ENCODE measurements at regions not wholly inside any gene's neighbourhood (a gene's known extent, or its start where the extent isn't known, plus 50 kb on each side); places are given as distances from the start of the nearest gene placed in this dataset.
A peak's percentile ranks its signal among the peaks of the same experiment; 100 is the strongest.

DNA sequence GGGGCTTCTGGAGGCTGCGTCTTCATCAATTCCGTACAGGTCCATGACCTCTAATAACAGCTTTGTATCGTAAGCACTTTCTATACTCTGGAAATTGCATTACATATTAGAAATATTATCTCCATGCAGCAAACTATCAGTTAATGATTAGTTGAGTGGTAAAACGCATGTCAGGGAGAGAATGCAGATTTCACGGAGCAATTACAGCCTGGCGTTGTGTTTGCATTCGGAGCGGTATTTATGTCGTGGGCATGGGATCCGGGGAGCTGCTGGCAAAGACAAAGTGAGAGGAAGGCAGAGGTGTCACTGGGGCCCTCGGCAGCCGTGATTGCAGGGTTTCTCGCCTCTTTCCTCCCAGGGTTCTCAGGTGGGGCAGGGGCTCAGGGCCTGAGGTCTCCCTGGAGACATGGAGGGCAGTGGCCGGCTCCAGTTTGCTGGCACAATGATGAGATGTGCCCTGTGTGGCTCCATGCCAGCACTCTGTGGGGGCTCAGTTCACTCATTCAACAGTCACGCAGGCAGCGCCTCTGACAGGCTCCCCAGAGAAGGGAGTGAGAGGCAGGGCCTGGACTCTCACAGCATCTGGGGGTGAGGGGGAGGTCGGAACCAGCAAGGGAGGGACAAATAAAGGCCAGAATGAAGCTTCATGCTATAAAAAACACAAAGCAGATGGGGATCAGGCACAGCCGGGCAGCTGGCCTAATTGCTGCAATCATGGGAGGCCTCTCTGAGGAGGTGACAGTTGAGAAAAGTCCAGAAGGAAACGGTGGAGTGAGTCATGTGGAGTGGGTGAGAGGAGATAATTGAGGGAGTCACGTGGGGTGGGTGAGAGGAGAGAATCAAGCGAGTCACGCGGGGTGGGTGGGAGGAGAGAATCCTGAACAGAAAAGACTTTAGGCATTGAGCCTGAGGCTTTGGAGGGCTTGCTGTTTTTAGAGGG lies 1002.7 kb downstream of the BRD1 start:
- Histone ChIP-seq H3K9me3 (ENCODE audit: low read length) (no peaks in the 10 kb centered on the region), H3K27ac (ENCODE audit: low read depth, low read length) (no peak overlapping the region), H3K4me1 (ENCODE audit: insufficient read depth, low read length) (no peaks in the 10 kb centered on the region), H3K36me3 (ENCODE audit: insufficient read depth, low read length) (no peaks in the 10 kb centered on the region), H3K4me3 (ENCODE audit: low read length) (no peak overlapping the region), H3K27me3 (ENCODE audit: insufficient read depth, low read length, poor library complexity, severe bottlenecking) (no peaks in the 10 kb centered on the region)
- Mint-ChIP-seq H3K9me3 (peaks cover 0 to 1% (median 0%) of the 10 kb centered on the region in 5 donors), H3K27me3 (peaks cover 6 to 13% of the 10 kb centered on the region in 2 donors), H3K4me1 (no peaks in the 10 kb centered on the region), H3K36me3 (peaks cover 0 to 1% (median 0%) of the 10 kb centered on the region in 3 donors), H3K27ac (no peak overlapping the region), H3K4me3 (no peak overlapping the region)
- no peak for DNase-seq
- ChIA-PET POLR2A (no interaction called here), CTCF (no interaction called here)

DNA sequence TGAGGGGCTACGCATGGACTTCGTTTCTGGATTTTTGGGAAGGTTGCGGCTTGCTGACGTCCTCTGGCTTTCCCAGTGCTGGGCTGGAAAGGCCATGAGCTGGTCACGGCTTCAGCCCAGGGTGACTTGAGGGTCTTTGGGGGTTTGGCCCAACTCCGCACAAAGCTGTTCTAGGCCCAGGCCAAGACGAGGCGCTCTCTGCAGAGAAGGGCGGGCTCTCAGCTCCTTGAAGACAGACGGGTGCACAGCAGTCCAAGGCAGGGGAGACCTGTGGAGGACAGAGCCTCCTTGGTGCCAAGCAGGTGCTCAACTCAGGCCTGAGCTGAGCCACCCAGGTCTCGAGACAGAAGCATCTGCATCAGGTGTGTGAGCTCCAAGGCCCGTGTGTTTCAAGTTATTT lies 1003.7 kb downstream of the BRD1 start:
- H3K4me1 Mint-ChIP-seq = no peaks in the 10 kb centered on the region
- H3K27ac Mint-ChIP-seq = no peak overlapping the region
- Histone ChIP-seq H3K36me3 (ENCODE audit: insufficient read depth, low read length) (no peaks in the 10 kb centered on the region), H3K4me3 (ENCODE audit: low read length) (no peak overlapping the region), H3K4me1 (ENCODE audit: insufficient read depth, low read length) (no peaks in the 10 kb centered on the region), H3K27me3 (ENCODE audit: insufficient read depth, low read length, poor library complexity, severe bottlenecking) (no peaks in the 10 kb centered on the region), H3K9me3 (ENCODE audit: low read length) (no peaks in the 10 kb centered on the region), H3K27ac (ENCODE audit: low read depth, low read length) (no peak overlapping the region)
- no peak for DNase-seq
- no peak overlapping the region for H3K4me3 Mint-ChIP-seq
- ChIA-PET POLR2A (no interaction called here), CTCF (no interaction called here)
- peaks cover 3 to 13% of the 10 kb centered on the region in 2 donors for H3K27me3 Mint-ChIP-seq
- H3K36me3 Mint-ChIP-seq = peaks cover 0 to 1% (median 0%) of the 10 kb centered on the region in 3 donors
- no peaks in the 10 kb centered on the region for H3K9me3 Mint-ChIP-seq

DNA sequence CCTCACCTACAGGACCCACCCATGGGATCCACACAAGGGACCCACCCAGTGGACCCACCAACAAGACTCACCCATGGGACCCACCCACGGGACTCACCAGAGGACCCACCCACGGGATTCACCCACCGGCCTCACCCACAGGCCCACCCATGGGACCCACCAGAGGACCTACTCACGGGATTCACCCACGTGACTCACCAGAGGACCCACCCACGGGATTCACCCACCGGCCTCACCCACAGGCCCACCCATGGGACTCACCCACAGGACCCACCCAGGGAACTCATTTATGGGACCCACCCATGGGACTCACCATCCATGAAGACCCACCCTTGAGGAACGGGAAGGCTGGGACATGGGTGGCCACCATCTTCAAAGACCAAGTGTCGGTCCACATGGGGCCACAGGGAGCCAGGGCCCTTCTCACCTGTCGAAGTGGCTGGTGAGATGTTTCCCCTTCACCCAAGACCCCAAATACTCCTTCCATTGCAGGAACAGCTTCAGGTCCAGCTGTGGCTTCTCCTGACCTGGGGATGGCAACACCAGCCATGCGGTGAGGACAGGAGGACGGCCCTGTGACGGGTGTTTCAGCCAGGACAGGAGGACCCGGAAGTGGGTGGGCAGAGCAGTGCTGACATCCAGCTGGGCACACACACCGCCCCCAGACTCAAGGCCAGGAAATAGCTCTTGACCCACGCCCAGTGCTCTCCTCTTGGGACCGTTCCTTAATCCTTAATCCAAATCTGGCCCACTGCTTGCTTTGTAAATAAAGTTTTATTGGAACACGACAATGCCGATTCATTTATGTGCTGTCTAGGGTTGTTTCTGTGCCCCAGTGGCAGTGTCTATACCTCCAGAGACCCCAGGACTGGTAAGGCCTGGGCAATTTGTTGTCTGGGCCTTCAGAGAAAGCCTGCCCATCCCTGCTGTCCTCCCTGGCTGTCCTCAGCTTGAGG lies 1005.1 kb downstream of the BRD1 start:
- Mint-ChIP-seq H3K36me3 (peaks cover 0 to 1% (median 0%) of the 10 kb centered on the region in 3 donors), H3K4me3 (no peak overlapping the region), H3K4me1 (no peaks in the 10 kb centered on the region), H3K9me3 (peaks cover 0 to 2% (median 0%) of the 10 kb centered on the region in 5 donors), H3K27me3 (peaks cover 3 to 13% of the 10 kb centered on the region in 2 donors), H3K27ac (no peak overlapping the region)
- POLR2A ChIA-PET = no interaction called here
- CTCF ChIA-PET = no interaction called here
- no peaks in the 10 kb centered on the region for H3K27me3 ChIP-seq (ENCODE audit: insufficient read depth, low read length, poor library complexity, severe bottlenecking)
- no peak overlapping the region for H3K27ac ChIP-seq (ENCODE audit: low read depth, low read length)
- no peak for DNase-seq
- no peaks in the 10 kb centered on the region for H3K36me3 ChIP-seq (ENCODE audit: insufficient read depth, low read length)
- H3K4me1 ChIP-seq (ENCODE audit: insufficient read depth, low read length) = no peaks in the 10 kb centered on the region
- H3K4me3 ChIP-seq (ENCODE audit: low read length) = no peak overlapping the region
- H3K9me3 ChIP-seq (ENCODE audit: low read length) = no peaks in the 10 kb centered on the region

DNA sequence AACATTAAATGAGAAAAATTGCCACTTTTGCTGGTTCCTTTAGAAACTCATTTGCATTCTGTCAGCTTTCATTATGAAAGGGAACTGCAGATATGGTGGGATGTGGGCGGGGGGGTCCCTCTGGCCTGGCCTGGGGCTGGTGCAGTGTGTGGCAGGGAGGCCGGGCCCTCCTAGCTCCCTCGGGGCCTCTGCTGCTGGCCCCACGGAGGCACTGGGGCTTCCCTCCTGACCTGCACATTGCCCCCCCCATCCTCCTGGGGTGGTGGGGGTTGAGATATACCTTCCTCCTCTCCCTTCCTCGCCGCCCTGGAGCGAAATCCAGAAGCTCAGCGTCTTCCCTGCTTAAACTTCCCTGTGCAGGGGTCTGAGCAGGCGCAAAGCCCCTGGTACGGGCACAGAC lies 1005.9 kb downstream of the BRD1 start:
- no peak overlapping the region for H3K27ac ChIP-seq (ENCODE audit: low read depth, low read length)
- no peaks in the 10 kb centered on the region for H3K27me3 ChIP-seq (ENCODE audit: insufficient read depth, low read length, poor library complexity, severe bottlenecking)
- Mint-ChIP-seq H3K27ac (no peak overlapping the region), H3K4me3 (no peak overlapping the region), H3K9me3 (peaks cover 0 to 2% (median 0%) of the 10 kb centered on the region in 5 donors), H3K4me1 (no peaks in the 10 kb centered on the region), H3K27me3 (peaks cover 3 to 13% of the 10 kb centered on the region in 2 donors), H3K36me3 (peaks cover 0 to 1% (median 0%) of the 10 kb centered on the region in 3 donors)
- no peaks in the 10 kb centered on the region for H3K36me3 ChIP-seq (ENCODE audit: insufficient read depth, low read length)
- H3K4me3 ChIP-seq (ENCODE audit: low read length) = no peak overlapping the region
- ChIA-PET CTCF (no interaction called here), POLR2A (no interaction called here)
- H3K9me3 ChIP-seq (ENCODE audit: low read length) = no peaks in the 10 kb centered on the region
- H3K4me1 ChIP-seq (ENCODE audit: insufficient read depth, low read length) = no peaks in the 10 kb centered on the region
- DNase-seq = no peak

DNA sequence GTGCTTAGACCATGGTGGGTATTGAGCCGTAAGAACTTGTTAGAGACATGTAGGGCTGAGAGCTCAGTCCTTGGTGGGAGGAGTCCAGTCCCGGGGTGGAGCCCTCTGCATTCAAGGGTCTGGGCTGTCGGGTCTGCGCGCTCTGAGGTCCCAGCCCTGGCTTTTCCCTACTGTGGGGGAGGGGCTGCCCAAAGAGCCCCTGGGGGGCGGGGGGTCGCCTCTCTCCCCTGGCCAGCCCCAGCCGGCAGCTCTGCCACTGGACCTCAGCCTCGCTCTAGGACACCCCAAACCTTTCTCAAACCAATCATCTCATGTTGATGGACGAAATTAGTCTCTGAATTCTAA lies 1006.4 kb downstream of the BRD1 start:
- CTCF ChIA-PET = no interaction called here
- Mint-ChIP-seq H3K36me3 (peaks cover 0 to 1% (median 0%) of the 10 kb centered on the region in 3 donors), H3K27ac (no peak overlapping the region), H3K9me3 (peaks cover 0 to 2% (median 0%) of the 10 kb centered on the region in 5 donors), H3K4me1 (no peaks in the 10 kb centered on the region), H3K27me3 (peaks cover 3 to 13% of the 10 kb centered on the region in 2 donors), H3K4me3 (no peak overlapping the region)
- POLR2A ChIA-PET = no interaction called here
- no peak for DNase-seq
- no peaks in the 10 kb centered on the region for H3K9me3 ChIP-seq (ENCODE audit: low read length)
- H3K4me1 ChIP-seq (ENCODE audit: insufficient read depth, low read length) = no peaks in the 10 kb centered on the region
- no peaks in the 10 kb centered on the region for H3K36me3 ChIP-seq (ENCODE audit: insufficient read depth, low read length)
- H3K27ac ChIP-seq (ENCODE audit: low read depth, low read length) = no peak overlapping the region
- no peak overlapping the region for H3K4me3 ChIP-seq (ENCODE audit: low read length)
- no peaks in the 10 kb centered on the region for H3K27me3 ChIP-seq (ENCODE audit: insufficient read depth, low read length, poor library complexity, severe bottlenecking)

DNA sequence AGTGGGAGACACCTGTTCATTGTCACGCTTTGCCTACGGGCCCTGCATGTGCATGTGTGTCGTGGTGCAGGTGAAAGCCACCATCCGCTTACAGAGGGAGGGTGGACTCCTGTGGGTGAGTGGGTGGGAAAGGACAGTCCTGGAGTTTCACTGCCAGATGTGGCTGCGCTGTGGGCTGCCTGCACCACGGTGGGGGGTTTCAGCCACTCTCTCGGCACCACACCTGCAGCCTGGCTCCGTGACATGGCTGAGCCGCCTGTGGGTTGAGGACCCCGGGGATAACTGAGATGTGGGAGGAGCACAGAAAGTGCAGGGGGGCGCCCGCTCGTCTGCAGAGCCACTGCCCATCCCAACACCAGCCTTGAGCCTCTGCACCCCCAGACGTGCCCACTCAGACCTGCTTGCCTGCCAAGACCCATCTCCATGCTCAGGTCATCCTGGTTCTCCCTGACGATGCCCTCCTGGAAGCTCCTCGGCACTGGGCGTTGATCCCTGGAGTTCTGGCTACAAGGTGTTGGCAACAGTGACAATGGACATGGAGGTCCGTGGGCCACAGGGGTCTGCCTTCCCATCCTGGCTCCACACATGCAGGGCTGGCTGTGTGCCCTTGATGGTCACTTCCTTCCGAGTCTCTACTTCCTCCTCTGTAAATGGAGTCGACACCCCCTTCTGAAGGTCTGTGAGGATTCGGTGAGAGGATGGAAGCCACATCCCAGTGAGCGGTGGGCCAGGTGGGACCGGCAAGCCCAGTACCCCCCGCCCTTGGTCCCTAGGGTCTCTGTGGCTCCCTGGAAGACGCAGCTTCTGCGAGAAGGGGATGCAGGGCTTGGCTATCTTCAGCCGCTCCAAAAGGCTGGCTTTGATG lies 1007.0 kb downstream of the BRD1 start:
- Histone ChIP-seq H3K27ac (ENCODE audit: low read depth, low read length) (no peak overlapping the region), H3K27me3 (ENCODE audit: insufficient read depth, low read length, poor library complexity, severe bottlenecking) (no peaks in the 10 kb centered on the region), H3K36me3 (ENCODE audit: insufficient read depth, low read length) (no peaks in the 10 kb centered on the region), H3K4me1 (ENCODE audit: insufficient read depth, low read length) (no peaks in the 10 kb centered on the region), H3K4me3 (ENCODE audit: low read length) (no peak overlapping the region), H3K9me3 (ENCODE audit: low read length) (no peaks in the 10 kb centered on the region)
- peaks cover 0 to 1% (median 0%) of the 10 kb centered on the region in 3 donors for H3K36me3 Mint-ChIP-seq
- H3K4me3 Mint-ChIP-seq = no peak overlapping the region
- peaks cover 3 to 13% of the 10 kb centered on the region in 2 donors for H3K27me3 Mint-ChIP-seq
- H3K27ac Mint-ChIP-seq = no peak overlapping the region
- peaks cover 0 to 2% (median 0%) of the 10 kb centered on the region in 5 donors for H3K9me3 Mint-ChIP-seq
- H3K4me1 Mint-ChIP-seq = no peaks in the 10 kb centered on the region
- peak in 1 of 5 donors; percentile 19 for DNase-seq
- ChIA-PET POLR2A (no interaction called here), CTCF (no interaction called here)

DNA sequence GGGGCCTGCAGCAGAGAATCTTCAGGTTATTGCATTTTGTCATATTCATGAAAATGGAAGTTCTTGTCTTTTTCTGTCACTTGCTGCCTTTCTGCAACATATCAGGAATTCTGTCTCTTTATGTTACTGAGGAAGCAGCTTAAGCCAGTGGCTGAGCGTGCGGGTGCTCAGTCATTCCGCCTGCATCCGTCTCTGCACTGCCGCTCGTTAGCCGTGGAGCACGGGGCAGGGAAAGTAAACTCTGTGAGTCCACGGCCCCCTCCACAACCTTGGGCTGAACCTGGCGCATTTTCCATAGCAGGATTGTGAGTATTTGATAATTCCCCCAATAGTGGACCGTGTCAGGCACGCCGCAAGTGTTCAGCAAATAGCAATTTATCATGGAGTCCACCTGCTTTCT lies 1007.7 kb downstream of the BRD1 start:
- POLR2A ChIA-PET = no interaction called here
- CTCF ChIA-PET = no interaction called here

More for the DNA sequence above, 1007.7 kb downstream of the BRD1 start:
- H3K27me3 ChIP-seq (ENCODE audit: insufficient read depth, low read length, poor library complexity, severe bottlenecking) = no peaks in the 10 kb centered on the region
- H3K4me1 ChIP-seq (ENCODE audit: insufficient read depth, low read length) = no peaks in the 10 kb centered on the region
- H3K4me3 ChIP-seq (ENCODE audit: low read length) = no peak overlapping the region
- DNase-seq = no peak
- Mint-ChIP-seq H3K36me3 (peaks cover 0 to 1% (median 0%) of the 10 kb centered on the region in 3 donors), H3K4me1 (no peaks in the 10 kb centered on the region), H3K4me3 (no peak overlapping the region), H3K9me3 (peaks cover 0 to 2% (median 0%) of the 10 kb centered on the region in 5 donors), H3K27ac (no peak overlapping the region), H3K27me3 (peaks cover 0 to 9% of the 10 kb centered on the region in 2 donors)
- H3K36me3 ChIP-seq (ENCODE audit: insufficient read depth, low read length) = no peaks in the 10 kb centered on the region
- no peaks in the 10 kb centered on the region for H3K9me3 ChIP-seq (ENCODE audit: low read length)
- H3K27ac ChIP-seq (ENCODE audit: low read depth, low read length) = no peak overlapping the region

Data from CD8-positive, alpha-beta memory T cell (primary cell).